Duodenal mucosa (tissue), 2 donors: ENCODE measurements at regions not wholly inside any gene's neighbourhood (a gene's known extent, or its start where the extent isn't known, plus 50 kb on each side); places are given as distances from the start of the nearest gene placed in this dataset.

Experiments
- H3K27ac ChIP-seq: one replicate; pipeline ENCODE4 v1.7.0; 2013; ENCODE audit warnings: low read depth, low read length
- H3K27me3 ChIP-seq, 2 donors: one replicate each; pipeline ENCODE4 v1.7.0; 2013; ENCODE audit warnings: low read length in 2 of 2, control low read depth in 1 of 2; ENCODE audit not compliant: insufficient read depth in 2 of 2, control insufficient read depth in 1 of 2
- H3K36me3 ChIP-seq, 2 donors: one replicate each; pipeline ENCODE4 v1.7.0; 2013; ENCODE audit warnings: low read length in 2 of 2, control low read depth in 1 of 2; ENCODE audit not compliant: insufficient read depth in 2 of 2, control insufficient read depth in 1 of 2
- H3K4me1 ChIP-seq, 2 donors: one replicate each; pipeline ENCODE4 v1.7.0; 2013; ENCODE audit warnings: low read length in 2 of 2, control low read depth in 1 of 2; ENCODE audit not compliant: insufficient read depth in 2 of 2, control insufficient read depth in 1 of 2
- H3K4me3 ChIP-seq, 2 donors: one replicate each; pipeline ENCODE4 v1.7.0; 2013; ENCODE audit warnings: low read length in 2 of 2, low read depth in 1 of 2
- H3K9ac ChIP-seq, 2 donors: one replicate each; pipeline ENCODE4 v1.7.0; 2013; ENCODE audit warnings: low read length in 2 of 2, low read depth in 1 of 2
- H3K9me3 ChIP-seq, 2 donors: one replicate each; pipeline ENCODE4 v1.7.0; 2013; ENCODE audit warnings: low read length in 2 of 2, control low read depth in 1 of 2; ENCODE audit not compliant: control insufficient read depth in 1 of 2

DNA sequence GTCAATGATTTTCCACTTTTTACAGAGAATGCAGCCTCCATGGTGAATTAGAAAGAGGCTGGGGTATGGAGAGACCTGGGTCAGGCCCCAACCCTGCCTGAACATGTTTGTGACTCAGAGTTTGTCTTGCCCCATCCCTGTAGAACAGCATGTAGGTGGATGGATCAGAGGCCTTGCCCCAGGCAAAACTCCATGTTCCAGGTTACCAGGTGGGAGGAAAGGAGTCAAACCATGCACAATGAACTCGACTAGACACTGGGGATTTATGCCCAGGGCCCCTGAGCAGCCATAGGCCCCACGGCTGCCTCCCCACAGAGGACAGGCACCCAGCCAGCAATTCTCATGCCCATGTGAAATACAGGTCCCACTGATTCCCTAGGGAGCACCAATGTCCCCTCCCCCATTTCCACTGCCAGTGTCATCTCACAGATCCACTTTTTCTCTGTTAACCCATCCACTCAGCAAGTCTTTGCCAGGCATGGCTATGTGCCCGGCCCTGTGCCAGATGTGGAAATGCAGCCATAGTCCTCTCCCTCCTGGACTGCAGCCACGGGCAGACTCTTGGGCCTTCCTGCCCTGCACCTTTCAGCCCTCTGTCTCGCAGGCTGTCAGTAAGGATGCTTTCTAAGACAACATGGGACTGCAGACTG lies 737.8 kb upstream of the HS6ST1 start:
- no peak overlapping the region for H3K4me3 ChIP-seq
- H3K27me3 ChIP-seq, result no peaks in the 10 kb centered on the region
- no peaks in the 10 kb centered on the region for H3K4me1 ChIP-seq
- H3K36me3 ChIP-seq, result no peaks in the 10 kb centered on the region
- no peak overlapping the region for H3K27ac ChIP-seq
- H3K9me3 ChIP-seq, result no peaks in the 10 kb centered on the region
- H3K9ac ChIP-seq, result no peak overlapping the region

DNA sequence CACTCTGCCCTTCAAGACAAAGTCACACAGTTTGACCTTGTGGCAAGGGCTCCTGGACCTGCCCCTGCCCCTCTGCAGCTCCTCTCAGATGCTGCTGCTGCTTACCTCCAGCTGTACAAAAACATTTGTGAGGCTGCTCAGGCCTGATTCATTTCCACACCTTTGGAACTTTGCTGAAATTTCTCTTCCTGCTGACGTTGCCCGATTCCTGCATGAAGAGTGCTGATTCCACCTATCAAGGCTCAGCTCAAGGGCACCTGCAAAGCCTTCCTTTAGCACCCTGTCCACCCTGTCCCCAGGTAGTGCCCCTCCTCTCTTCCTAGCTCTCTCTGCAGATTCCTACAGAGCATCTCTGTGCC lies 738.3 kb upstream of the HS6ST1 start:
- Histone ChIP-seq H3K4me1 (no peaks in the 10 kb centered on the region), H3K36me3 (no peaks in the 10 kb centered on the region), H3K27ac (no peak overlapping the region), H3K9me3 (no peaks in the 10 kb centered on the region), H3K27me3 (no peaks in the 10 kb centered on the region), H3K4me3 (no peak overlapping the region), H3K9ac (no peak overlapping the region)

DNA sequence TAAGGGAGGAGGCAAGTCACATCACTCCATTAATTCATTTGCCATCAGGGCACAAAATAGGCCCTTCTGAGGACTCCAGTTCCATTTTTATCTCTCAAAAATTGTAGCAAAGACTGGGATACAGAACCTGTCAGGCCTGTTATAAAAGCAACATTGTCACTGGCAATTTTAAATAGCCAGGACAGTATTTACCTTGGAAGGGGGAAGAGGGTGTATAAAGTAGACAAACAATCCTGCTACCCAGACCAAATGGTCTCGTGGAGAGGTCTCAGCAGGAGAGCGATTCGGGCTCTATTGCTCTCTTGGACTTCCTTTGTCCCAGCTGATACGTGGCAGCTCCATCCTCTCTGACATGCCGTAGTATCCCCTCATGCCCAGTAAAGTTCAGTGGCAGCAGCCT lies 740.3 kb upstream of the HS6ST1 start:
- H3K27ac ChIP-seq, result no peak overlapping the region
- no peaks in the 10 kb centered on the region for H3K9me3 ChIP-seq
- H3K36me3 ChIP-seq, result no peaks in the 10 kb centered on the region
- H3K4me1 ChIP-seq, result no peaks in the 10 kb centered on the region
- H3K27me3 ChIP-seq, result no peaks in the 10 kb centered on the region
- H3K9ac ChIP-seq, result no peak overlapping the region
- H3K4me3 ChIP-seq, result no peak overlapping the region

DNA sequence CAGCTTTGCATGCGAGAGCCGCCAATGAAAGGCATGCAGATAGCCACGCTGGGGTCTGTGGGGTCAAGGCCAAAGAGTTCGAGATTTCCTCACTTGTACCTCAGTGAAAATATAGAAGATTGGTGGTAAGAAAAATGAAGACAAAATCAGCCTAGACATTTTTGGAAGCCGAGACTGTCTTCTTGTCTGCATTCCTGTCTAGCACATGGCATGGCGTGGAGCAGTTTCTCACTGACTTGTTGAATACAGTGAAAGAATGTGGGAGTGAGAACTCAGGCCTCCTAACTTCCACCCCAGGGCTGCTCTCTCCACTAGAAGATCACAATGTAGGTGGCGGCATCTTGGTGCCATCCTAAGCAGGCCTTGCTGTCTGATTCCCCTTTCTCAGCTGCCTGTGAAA lies 740.8 kb upstream of the HS6ST1 start:
- Histone ChIP-seq H3K4me1 (no peaks in the 10 kb centered on the region), H3K27ac (no peak overlapping the region), H3K27me3 (no peaks in the 10 kb centered on the region), H3K4me3 (no peak overlapping the region), H3K36me3 (no peaks in the 10 kb centered on the region), H3K9ac (no peak overlapping the region), H3K9me3 (no peaks in the 10 kb centered on the region)

DNA sequence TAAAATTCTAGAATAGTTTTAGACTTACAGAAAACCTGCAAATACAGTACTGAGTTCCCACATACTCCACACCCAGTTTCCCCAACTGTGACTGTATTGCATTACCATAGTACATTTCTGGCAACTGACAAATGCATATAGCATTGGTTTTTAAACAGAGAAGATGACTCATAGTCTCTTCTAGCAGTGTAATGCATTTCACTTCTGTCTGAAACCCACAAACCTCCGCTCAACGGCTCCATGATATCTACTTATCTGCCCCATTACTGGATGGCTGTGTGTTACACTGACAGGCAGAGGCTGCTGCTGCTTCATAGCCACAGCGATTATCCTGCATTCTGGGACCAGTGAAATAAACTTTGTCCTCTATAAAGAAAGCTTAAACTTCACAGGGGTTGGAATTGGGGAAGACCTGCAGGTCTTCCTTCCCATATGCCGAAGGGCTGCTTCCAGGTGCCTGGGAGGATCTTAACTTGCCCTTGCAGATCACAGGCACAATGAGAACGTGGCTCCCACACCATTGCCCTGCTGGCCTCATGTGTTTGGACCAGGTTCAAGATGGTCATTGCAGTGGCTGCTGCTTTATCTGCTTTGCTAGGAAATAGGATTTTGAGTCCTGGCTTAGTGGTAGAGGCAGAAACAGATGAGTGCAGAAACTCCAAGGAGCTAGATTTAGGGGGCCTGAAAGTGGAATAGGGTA lies 742.6 kb upstream of the HS6ST1 start:
- no peak overlapping the region for H3K4me3 ChIP-seq
- H3K27ac ChIP-seq, result no peak overlapping the region

DNA sequence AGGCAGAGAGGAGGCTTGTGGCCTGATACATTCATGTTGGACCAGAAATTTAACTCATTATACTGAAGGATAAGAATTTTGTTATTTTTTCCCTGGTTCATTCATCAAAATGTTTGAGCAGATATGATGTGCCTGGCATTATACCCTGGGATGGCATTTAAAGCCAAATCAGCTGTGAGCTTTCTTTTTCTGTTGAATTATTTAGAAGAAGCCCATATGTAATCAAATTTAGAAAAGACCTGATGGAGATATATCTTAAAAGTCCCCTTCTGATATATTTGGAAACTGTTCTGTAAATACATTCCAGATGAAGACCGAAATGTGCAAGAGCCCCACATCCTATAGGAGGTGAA lies 743.1 kb upstream of the HS6ST1 start:
- Histone ChIP-seq H3K27me3 (no peaks in the 10 kb centered on the region), H3K4me3 (no peak overlapping the region), H3K27ac (no peak overlapping the region), H3K9ac (no peak overlapping the region), H3K36me3 (no peaks in the 10 kb centered on the region), H3K4me1 (no peaks in the 10 kb centered on the region), H3K9me3 (no peaks in the 10 kb centered on the region)

More for the DNA sequence above, 742.6 kb upstream of the HS6ST1 start:
- Histone ChIP-seq H3K36me3 (no peaks in the 10 kb centered on the region), H3K9me3 (no peaks in the 10 kb centered on the region), H3K9ac (no peak overlapping the region), H3K27me3 (no peaks in the 10 kb centered on the region), H3K4me1 (no peaks in the 10 kb centered on the region)

DNA sequence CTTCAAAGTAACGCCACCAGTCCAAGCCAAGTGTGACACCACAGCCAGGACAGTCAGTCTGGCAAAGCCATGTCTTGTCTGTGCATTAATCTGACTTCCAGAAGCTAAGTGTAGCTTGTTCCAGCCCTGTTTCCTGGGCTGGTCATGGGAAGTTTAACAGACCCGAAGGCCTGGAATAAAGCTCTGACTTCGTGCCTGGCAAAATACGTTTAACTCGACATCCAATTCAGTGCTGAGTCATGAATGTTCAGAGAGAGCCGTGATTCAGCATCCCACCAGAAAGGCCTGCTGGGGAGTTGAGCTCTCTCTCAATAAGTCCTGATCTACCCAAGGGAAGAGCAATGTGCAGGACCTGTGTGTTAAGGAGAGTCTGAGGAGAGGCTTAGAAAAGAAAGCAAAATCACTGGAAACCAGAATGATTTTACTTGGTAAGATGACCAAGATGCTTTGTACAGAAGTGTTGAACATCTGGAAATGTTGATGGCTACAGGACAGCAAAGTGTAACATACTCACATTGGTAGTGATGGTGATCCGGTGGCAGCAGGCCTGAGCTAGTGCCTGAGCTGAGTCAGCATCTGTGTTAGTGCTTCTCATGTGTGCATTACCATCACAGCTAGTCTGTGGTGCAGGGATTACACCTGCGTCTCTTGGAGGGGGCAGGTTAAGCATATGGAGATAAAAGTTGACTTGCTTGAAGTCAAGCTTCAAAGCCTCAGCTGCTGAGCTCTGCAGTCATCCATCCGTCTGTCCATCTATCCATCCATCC lies 743.7 kb upstream of the HS6ST1 start:
- Histone ChIP-seq H3K4me1 (no peaks in the 10 kb centered on the region), H3K36me3 (no peaks in the 10 kb centered on the region), H3K9me3 (no peaks in the 10 kb centered on the region), H3K27me3 (no peaks in the 10 kb centered on the region), H3K9ac (no peak overlapping the region), H3K4me3 (no peak overlapping the region), H3K27ac (no peak overlapping the region)

DNA sequence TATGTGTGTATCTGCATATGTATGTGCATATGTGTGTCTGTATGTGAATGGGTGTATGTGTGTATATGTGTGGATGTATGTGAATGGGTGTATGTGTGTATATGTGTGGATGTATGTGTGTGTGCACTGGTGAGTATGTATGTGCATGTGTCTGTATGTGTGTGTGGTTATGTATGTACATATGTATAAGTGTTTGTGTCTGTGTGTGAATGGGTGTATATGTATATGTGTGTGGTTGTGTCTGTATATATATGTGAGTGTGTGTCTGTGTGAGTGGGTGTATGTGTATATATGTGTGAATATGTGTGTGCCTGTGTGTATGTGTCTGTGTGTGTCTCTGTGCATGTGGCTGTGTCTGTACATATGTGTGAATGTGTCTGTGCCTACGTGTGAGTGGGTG lies 748.4 kb upstream of the HS6ST1 start:
- Histone ChIP-seq H3K27me3 (no peaks in the 10 kb centered on the region), H3K9ac (no peak overlapping the region), H3K4me1 (peaks cover 12 to 13% of the 10 kb centered on the region in 2 donors)

DNA sequence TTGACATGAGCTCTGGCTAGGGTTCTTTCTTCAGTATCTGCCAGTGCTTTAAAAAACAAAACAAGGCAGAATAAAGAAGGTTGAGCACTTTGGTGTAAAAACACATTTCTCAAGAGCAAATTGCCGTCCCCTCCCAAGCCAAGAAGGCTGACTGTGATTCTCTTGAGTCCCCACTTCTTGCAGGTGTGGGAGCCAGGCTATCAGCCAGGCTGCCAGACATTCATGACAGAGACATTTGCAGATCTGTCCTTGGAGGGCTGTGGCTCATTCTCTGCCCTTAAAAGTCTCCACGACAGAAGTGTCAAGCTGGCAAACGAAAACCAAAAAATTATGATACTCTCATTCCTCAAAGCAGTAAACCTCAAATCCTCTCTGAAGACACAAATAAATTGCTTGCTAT lies 749.3 kb upstream of the HS6ST1 start:
- no peak overlapping the region for H3K9ac ChIP-seq
- peaks cover 12 to 13% of the 10 kb centered on the region in 2 donors for H3K4me1 ChIP-seq
- no peak overlapping the region for H3K27ac ChIP-seq
- no peak overlapping the region for H3K4me3 ChIP-seq
- H3K36me3 ChIP-seq, result no peaks in the 10 kb centered on the region
- no peaks in the 10 kb centered on the region for H3K27me3 ChIP-seq
- no peaks in the 10 kb centered on the region for H3K9me3 ChIP-seq

More for the DNA sequence above, 748.4 kb upstream of the HS6ST1 start:
- H3K27ac ChIP-seq, result no peak overlapping the region
- H3K4me3 ChIP-seq, result no peak overlapping the region
- H3K9me3 ChIP-seq, result no peaks in the 10 kb centered on the region
- H3K36me3 ChIP-seq, result no peaks in the 10 kb centered on the region

DNA sequence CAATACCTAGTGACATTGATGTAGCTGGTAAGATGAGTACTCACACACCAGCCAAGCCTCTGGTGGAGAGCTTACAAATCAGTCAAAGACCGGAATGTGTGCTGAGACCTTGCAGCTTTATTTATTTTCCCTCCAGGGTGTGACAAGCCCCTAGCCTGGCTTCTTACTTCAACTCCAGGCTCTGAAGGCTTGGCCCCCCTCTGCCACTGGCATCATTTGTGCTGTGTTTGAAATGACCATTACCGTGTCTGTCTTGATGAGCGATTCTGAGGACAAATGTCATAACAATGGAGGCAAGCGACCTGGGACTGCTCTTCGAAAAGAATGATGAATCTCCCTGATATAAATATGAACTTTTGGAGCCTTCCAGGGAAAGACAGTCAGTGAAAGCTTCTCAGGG lies 749.9 kb upstream of the HS6ST1 start:
- H3K9ac ChIP-seq, result no peak overlapping the region
- no peaks in the 10 kb centered on the region for H3K36me3 ChIP-seq
- peaks cover 12 to 13% of the 10 kb centered on the region in 2 donors for H3K4me1 ChIP-seq
- H3K27me3 ChIP-seq, result no peaks in the 10 kb centered on the region
- no peaks in the 10 kb centered on the region for H3K9me3 ChIP-seq
- H3K27ac ChIP-seq, result no peak overlapping the region
- no peak overlapping the region for H3K4me3 ChIP-seq
